BLaER1 (cell line): ENCODE measurements at regions not wholly inside any gene's neighbourhood (a gene's known extent, or its start where the extent isn't known, plus 50 kb on each side); places are given as distances from the start of the nearest gene placed in this dataset.

Source experiments
- H3K27ac ChIP-seq: shearing (Covaris generic); formaldehyde crosslinking; 2 replicates; pipeline ENCODE4 v1.8.1; 2022
- H3K27me3 ChIP-seq: shearing (Covaris generic); formaldehyde crosslinking; 2 replicates; pipeline ENCODE4 v1.8.1; 2022
- H3K36me3 ChIP-seq: shearing (Covaris generic); formaldehyde crosslinking; 2 replicates; pipeline ENCODE4 v1.8.1; 2022
- H3K4me1 ChIP-seq: shearing (Covaris generic); formaldehyde crosslinking; 2 replicates; pipeline ENCODE4 v1.8.1; 2022
- H3K4me2 ChIP-seq: shearing (Covaris generic); formaldehyde crosslinking; 2 replicates; pipeline ENCODE4 v1.8.1; 2022
- H3K4me3 ChIP-seq: shearing (Covaris generic); formaldehyde crosslinking; 2 replicates; pipeline ENCODE4 v1.8.1; 2022
- H3K9ac ChIP-seq: shearing (Covaris generic); formaldehyde crosslinking; 2 replicates; pipeline ENCODE4 v1.8.1; 2022
- H3K9me3 ChIP-seq: shearing (Covaris generic); formaldehyde crosslinking; 2 replicates; pipeline ENCODE4 v1.8.1; 2022
- H4K20me1 ChIP-seq: shearing (Covaris generic); formaldehyde crosslinking; 2 replicates; pipeline ENCODE4 v1.8.1; 2022
- Cebpa-rat ChIP-seq: shearing (Covaris generic); IDR thresholded peaks from 2 replicates; pipeline ENCODE4 v1.8.1; 2022

DNA sequence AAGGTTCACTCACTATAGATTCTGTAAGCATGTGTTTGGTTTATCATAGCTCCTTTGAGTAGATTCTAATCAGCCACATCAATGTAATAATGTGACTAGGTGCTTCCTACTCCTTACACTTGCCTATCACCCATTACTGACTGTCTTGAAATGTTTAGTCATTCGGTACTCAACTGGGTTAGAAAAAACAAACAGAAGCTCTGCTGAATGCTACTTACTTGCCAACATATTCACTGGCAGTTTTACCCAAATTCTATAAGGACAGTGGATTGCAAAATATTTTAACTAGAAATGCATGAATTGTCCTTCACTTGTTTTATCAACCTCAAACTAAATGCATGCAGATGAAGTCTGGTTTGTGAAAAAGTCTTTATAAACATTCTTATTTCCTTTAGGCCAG, 352.1 kb upstream of the ALCAM start:
- Histone ChIP-seq H3K4me2 (no peak overlapping the region), H3K4me3 (no peak overlapping the region), H3K27me3 (no peaks in the 10 kb centered on the region), H3K9me3 (no peaks in the 10 kb centered on the region), H3K36me3 (no peaks in the 10 kb centered on the region), H3K27ac (no peak overlapping the region), H4K20me1 (no peaks in the 10 kb centered on the region), H3K4me1 (no peaks in the 10 kb centered on the region), H3K9ac (no peak overlapping the region)
- no peak for TF ChIP-seq Cebpa-rat

DNA sequence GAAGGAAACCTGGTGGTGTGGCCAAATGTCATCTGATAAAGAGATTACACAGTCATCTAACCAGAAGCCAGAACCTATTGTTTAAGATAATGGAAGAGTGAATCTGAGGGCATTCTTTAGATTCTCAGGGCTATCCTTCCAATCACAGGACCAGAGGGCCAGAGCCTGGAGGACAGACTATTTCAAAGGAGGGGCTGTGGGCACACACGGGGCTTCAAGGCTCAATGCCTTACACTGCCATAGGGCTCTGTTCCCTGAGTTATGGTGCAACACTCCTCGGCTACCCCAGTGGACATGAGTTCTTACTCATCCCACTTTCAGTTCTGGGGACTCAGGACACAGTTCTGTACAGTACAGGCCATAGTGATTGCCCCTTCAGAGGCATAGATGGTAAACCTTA, 343.9 kb upstream of the ALCAM start:
- no peaks in the 10 kb centered on the region for H3K4me1 ChIP-seq
- H3K4me2 ChIP-seq = no peak overlapping the region
- H3K27ac ChIP-seq = no peak overlapping the region
- H3K27me3 ChIP-seq = no peaks in the 10 kb centered on the region
- H3K9ac ChIP-seq = no peak overlapping the region
- no peaks in the 10 kb centered on the region for H4K20me1 ChIP-seq
- TF ChIP-seq Cebpa-rat = no peak
- no peaks in the 10 kb centered on the region for H3K9me3 ChIP-seq
- H3K4me3 ChIP-seq = no peak overlapping the region
- no peaks in the 10 kb centered on the region for H3K36me3 ChIP-seq

DNA sequence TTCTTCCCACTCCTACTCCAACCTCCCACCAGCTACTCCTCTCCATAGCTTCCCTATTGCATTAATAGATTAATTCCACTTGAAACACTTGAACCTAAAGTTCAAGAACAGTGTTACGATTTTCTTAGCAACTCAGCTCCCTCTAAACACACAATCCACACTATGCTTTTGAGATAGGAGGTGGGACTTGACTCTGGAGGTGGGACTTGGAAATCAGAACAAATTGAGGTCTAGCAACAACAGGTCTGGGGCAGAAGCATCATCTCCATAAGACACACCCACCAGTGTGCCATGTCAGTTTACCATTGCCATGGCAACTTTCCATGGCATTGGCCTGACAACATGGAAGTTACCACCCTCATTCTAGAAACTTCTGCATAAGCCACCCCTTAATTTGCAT, 336.5 kb upstream of the ALCAM start:
- H3K27ac ChIP-seq = no peak overlapping the region
- H4K20me1 ChIP-seq = no peaks in the 10 kb centered on the region
- H3K4me2 ChIP-seq = no peak overlapping the region
- no peak overlapping the region for H3K9ac ChIP-seq
- no peaks in the 10 kb centered on the region for H3K27me3 ChIP-seq
- H3K4me1 ChIP-seq = no peaks in the 10 kb centered on the region
- no peak overlapping the region for H3K4me3 ChIP-seq
- no peak for TF ChIP-seq Cebpa-rat
- H3K36me3 ChIP-seq = no peaks in the 10 kb centered on the region
- no peaks in the 10 kb centered on the region for H3K9me3 ChIP-seq

DNA sequence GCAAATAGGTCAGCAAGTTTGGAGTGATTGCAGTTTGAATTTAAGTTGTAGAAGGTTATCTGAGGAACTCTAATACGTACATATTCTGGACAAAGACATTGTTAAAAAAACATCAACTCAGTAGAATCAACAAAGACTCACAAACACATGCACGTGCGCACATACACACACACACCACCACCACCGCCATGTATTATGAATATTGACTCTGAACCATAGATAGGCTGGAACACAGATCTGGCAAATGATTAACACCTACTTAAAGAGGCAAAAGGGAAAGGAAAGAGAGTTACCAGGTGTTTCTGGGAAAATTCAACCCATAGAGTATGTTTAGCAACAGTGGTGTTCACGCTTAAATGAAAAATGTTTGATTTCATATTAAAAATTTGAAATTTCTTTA, 334.2 kb upstream of the ALCAM start:
- Histone ChIP-seq H3K4me3 (no peak overlapping the region), H3K27ac (no peak overlapping the region), H3K9ac (no peak overlapping the region), H3K4me1 (no peaks in the 10 kb centered on the region), H3K36me3 (no peaks in the 10 kb centered on the region), H3K4me2 (no peak overlapping the region), H3K9me3 (no peaks in the 10 kb centered on the region), H4K20me1 (no peaks in the 10 kb centered on the region), H3K27me3 (no peaks in the 10 kb centered on the region)
- no peak for TF ChIP-seq Cebpa-rat

DNA sequence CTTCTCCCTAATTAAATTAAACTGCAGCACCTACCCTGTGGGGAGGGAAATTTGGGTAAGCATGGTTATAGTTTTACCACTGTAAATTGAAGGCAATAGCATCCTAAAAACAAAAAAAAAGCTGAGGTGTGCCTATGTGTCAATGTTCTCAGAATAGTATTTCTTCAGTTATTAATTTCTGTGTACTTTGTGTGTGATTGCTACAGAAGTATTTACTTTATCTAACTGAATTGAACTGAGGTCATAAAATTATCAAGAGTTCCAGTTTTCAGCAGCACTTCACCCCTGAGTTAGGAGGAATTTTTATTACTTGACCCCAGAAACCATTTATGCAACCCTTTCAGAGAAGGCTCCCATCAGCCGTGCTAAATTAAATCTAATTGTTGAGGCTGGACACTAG, 333.6 kb upstream of the ALCAM start:
- no peaks in the 10 kb centered on the region for H3K4me1 ChIP-seq
- no peak for TF ChIP-seq Cebpa-rat
- H3K9me3 ChIP-seq = no peaks in the 10 kb centered on the region
- H3K9ac ChIP-seq = no peak overlapping the region
- no peak overlapping the region for H3K4me2 ChIP-seq
- H3K36me3 ChIP-seq = no peaks in the 10 kb centered on the region
- no peak overlapping the region for H3K27ac ChIP-seq
- no peak overlapping the region for H3K4me3 ChIP-seq
- no peaks in the 10 kb centered on the region for H3K27me3 ChIP-seq
- H4K20me1 ChIP-seq = no peaks in the 10 kb centered on the region

DNA sequence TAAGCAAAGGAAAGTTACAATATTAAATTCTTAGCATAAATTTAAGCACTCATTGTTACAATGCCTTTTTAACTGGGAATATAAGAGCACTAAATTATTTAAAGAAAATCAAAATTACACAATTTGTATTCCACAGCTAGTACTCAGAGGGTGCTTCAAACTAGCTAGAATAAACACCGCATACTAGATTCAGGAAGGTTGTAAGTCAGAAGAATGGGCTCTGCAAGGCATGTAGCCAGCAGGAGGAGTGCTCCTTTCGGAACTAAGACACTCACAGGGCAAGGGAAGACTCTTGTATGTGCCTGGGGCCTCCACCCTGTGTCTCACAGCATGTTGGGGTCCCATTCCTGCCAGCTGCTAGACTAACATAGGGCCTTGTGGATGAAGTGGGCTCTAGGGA, 327.7 kb upstream of the ALCAM start:
- H3K4me3 ChIP-seq = no peak overlapping the region
- H3K4me2 ChIP-seq = no peak overlapping the region
- H3K4me1 ChIP-seq = no peaks in the 10 kb centered on the region
- H3K27me3 ChIP-seq = no peaks in the 10 kb centered on the region
- H3K9ac ChIP-seq = no peak overlapping the region
- TF ChIP-seq Cebpa-rat = no peak
- no peaks in the 10 kb centered on the region for H3K9me3 ChIP-seq
- no peaks in the 10 kb centered on the region for H4K20me1 ChIP-seq
- H3K27ac ChIP-seq = no peak overlapping the region
- no peaks in the 10 kb centered on the region for H3K36me3 ChIP-seq

DNA sequence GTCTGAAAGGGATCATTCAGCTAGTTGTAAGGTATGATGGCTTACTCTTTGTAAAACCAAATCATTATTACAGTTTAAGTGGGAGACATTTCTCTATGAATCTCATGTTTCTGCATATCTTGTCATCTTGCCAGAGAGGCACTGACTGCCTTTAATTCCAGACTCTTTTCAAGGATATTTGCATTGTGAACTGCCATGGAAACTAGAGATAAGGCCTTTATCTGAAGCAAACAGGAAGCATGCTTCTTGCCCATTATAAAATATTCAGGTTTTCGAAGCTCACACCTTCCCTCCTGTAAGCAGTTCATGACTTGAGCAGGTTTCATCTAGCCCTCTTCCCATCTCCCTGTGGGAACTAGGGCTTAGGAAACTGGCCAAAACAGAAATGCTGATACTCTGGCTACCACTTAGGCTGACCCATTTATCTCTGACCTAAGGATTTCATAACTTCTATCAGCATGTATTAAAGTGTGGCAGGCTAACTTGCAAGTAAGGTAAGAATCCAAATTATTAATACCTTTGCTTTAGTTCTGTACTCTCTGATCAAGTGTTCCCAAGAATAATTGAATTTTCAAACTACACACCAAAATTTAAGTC, 326.6 kb upstream of the ALCAM start:
- Histone ChIP-seq H4K20me1 (no peaks in the 10 kb centered on the region), H3K9ac (no peak overlapping the region), H3K27me3 (no peaks in the 10 kb centered on the region), H3K4me1 (no peaks in the 10 kb centered on the region), H3K4me3 (no peak overlapping the region), H3K4me2 (no peak overlapping the region), H3K9me3 (no peaks in the 10 kb centered on the region), H3K27ac (no peak overlapping the region), H3K36me3 (no peaks in the 10 kb centered on the region)
- no peak for TF ChIP-seq Cebpa-rat

DNA sequence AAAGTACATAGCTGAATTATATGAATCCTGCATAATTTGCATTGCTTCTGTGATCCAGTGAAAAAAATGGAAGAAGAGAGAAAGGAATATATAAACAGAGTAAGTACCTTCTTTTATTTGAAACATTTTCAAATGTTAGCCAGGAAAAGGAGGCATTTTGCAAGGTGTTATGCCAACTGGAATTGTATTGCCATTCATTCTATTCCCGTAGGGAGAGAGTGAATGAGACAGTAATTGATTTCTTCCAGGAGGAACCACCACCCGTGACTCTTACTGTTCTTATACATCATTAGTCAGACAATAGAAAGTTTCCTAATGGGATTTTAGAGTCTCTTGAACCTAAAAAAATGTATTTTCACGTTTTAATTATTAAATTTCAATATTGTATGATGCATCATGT, 324.1 kb upstream of the ALCAM start:
- Histone ChIP-seq H3K4me3 (no peak overlapping the region), H3K36me3 (no peaks in the 10 kb centered on the region), H3K9me3 (no peaks in the 10 kb centered on the region), H3K27me3 (no peaks in the 10 kb centered on the region), H4K20me1 (no peaks in the 10 kb centered on the region), H3K27ac (no peak overlapping the region), H3K9ac (no peak overlapping the region), H3K4me2 (no peak overlapping the region), H3K4me1 (no peaks in the 10 kb centered on the region)
- no peak for TF ChIP-seq Cebpa-rat

DNA sequence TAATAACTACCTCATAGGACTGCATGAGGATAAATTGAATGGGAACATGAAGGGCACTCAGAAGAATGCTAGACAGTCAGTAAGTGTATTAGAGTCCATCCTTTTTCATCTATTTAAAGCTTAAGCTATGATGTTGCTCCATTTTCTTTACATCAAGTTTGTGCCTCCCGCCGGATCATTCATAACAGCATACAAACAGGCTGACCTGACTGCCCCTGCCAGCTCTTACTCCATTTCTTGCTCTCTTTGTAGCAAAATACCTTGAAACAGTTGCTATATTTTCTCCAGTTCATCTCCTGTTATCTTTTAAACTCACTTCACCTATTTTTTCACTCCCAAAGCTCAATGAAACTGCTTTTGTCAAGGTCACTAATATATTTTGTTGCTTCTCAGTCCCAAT, 315.6 kb upstream of the ALCAM start:
- no peaks in the 10 kb centered on the region for H3K27me3 ChIP-seq

DNA sequence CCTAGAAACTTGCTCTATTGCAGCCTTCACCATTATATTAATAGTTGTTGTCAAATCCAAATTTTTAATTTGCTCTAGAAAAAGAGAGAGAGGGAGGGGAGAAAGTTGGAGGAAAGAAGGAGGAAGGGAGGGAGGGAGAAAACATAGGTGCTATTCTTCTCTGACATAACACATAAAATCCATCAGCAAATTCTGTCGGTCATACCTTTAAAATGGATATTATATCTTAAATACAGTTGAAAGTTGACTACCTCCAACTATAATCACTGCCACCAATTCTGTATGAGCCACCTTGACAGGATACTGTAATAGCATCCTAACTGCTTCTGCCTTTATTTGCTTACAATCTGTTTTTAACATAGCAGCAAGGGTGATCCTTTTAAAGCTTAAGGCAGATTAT, 314.7 kb upstream of the ALCAM start:
- no peaks in the 10 kb centered on the region for H3K9me3 ChIP-seq
- TF ChIP-seq Cebpa-rat = no peak
- H3K36me3 ChIP-seq = no peaks in the 10 kb centered on the region
- H3K4me1 ChIP-seq = peaks cover 4% of the 10 kb centered on the region; the same call in 1 of the 2 replicates
- no peaks in the 10 kb centered on the region for H3K27me3 ChIP-seq
- no peak overlapping the region for H3K27ac ChIP-seq
- H4K20me1 ChIP-seq = no peaks in the 10 kb centered on the region
- no peak overlapping the region for H3K4me3 ChIP-seq
- no peak overlapping the region for H3K9ac ChIP-seq
- H3K4me2 ChIP-seq = no peak overlapping the region

More for the DNA sequence above, 315.6 kb upstream of the ALCAM start:
- H4K20me1 ChIP-seq = no peaks in the 10 kb centered on the region
- no peak overlapping the region for H3K27ac ChIP-seq
- H3K9ac ChIP-seq = no peak overlapping the region
- H3K4me1 ChIP-seq = no peaks in the 10 kb centered on the region
- no peaks in the 10 kb centered on the region for H3K36me3 ChIP-seq
- TF ChIP-seq Cebpa-rat = no peak
- no peaks in the 10 kb centered on the region for H3K9me3 ChIP-seq
- no peak overlapping the region for H3K4me2 ChIP-seq
- H3K4me3 ChIP-seq = no peak overlapping the region

DNA sequence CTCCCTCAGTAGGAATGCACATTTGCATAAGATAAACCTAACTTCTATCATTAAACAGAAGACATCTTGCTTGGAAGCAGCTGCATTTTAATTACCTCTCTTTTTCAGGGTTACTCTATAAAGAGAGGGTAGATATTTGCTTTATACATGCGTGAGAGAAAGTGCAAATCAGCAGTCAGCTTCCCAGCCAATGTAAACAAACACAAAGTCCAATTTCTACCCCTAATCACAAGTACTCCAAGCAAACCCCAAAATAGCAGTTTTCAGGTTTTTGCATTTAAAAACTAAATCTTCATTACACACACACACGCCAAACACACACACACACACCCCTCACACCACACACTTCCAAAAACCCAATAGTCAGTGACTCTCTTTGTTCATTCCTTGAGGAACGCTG, 303.9 kb upstream of the ALCAM start:
- no peak overlapping the region for H3K9ac ChIP-seq
- TF ChIP-seq Cebpa-rat = no peak
- no peaks in the 10 kb centered on the region for H3K4me1 ChIP-seq
- no peak overlapping the region for H3K4me2 ChIP-seq
- no peaks in the 10 kb centered on the region for H3K27me3 ChIP-seq
- no peaks in the 10 kb centered on the region for H3K36me3 ChIP-seq
- no peak overlapping the region for H3K27ac ChIP-seq
- H4K20me1 ChIP-seq = no peaks in the 10 kb centered on the region
- H3K4me3 ChIP-seq = no peak overlapping the region
- no peaks in the 10 kb centered on the region for H3K9me3 ChIP-seq
